ENCODE measurements at regions not wholly inside any gene's neighbourhood (a gene's known extent, or its start where the extent isn't known, plus 50 kb on each side); places are given as distances from the start of the nearest gene placed in this dataset.
"Not testable (repeated sequence)": the region's sequence is repeated elsewhere in the genome, so short reads cannot be mapped to it uniquely, and the experiment has no call there.

DNA sequence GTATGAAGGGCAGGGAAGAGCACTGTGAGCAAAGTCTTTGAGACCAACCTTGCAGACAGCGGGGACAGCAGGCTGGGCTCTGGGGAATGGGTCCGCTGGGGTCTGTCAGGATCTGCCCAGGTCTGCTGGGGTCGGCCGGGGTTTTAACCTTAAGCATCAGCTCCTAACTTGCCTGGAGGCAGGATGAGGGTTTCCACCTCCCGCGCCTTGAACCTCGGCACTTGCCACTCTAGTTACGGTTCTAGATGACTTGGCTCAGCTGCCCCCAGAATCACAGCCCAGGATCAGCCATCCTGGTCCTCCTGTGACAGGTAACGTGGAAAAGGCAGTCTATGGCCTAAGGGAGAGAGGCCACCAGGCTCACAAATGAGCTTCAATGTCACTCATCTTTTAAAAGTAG lies 50.4 kb upstream of the CACUL1 start:
- no peak for DNase-seq (ENCODE audit: extremely low read depth in 1 of 2, low read depth in 1 of 2)

DNA sequence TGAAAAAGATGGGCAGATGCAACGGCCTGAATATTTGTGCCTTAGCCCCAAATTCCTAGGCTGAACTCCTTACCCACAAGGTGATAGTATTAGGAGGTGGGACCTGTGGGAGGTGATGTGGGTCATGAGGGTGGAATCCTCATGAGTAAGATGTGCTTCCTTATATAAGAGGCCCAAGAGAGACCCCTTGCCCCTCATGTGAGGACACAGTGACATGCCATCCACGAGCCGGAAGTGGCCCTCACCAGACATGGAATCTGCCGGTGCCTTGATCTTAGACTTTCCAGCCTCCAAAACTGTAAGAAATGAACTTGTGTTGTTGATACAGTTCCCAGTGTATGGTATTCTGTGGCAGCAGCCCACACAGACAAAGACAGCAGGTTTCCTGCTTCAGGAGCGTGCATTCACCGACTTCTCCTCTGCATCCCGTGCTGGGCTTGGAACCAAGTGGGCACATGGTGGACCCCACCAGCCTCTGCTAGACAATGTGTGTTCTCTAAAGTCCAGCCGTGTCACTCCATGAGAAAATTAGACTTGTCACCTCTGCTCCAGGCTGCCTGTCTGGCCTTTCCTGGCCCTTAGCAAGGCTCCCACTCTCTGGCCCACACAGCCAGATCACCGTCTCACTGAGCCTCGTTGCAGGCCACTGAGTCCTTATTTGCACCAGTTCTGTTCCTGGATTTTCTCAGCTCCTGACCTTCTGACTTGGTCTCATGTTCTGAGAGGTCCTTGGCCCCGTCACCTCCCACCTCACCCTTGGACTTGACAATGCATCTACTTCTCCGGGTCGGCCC lies 52.9 kb upstream of the CACUL1 start:
- no peak for DNase-seq (ENCODE audit: extremely low read depth in 1 of 2, low read depth in 1 of 2)

DNA sequence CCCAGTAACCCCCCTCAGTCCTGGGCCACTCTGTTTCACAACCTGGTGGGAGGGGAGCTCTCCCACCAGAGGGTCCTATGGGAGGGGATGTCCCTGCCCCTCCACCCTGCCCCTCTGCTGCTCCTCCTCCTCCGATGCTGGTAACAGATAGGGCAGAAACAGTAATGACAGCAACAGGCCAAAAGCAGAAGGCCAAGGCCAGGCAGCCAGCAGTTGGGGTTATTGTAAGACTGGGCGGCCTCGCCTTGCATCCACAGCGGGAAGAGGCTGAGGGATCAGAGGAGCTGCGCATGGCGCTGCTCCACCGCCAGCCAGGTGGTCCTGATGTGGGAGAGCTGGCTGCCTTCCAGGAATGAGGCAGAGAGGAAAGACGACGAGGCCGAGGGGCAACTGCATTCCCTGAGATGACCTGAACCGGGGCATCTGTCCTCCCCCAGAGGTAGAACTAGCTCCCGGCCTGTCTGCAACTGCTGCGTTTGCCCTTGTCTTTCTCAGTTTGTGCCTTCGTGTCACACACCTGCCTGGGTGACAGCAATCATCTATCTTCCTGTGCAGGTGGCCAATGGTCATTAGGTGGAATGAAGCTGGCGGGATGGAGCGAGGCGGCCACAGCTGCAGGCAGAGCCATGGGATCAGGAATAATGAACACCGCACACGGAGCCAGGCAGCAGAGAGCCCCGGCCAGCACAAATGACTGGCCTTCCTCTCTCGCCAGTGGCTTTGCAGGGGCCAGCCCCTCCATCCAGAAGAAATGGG lies 54.0 kb upstream of the CACUL1 start:
- no peak for DNase-seq (ENCODE audit: extremely low read depth in 1 of 2, low read depth in 1 of 2)

DNA sequence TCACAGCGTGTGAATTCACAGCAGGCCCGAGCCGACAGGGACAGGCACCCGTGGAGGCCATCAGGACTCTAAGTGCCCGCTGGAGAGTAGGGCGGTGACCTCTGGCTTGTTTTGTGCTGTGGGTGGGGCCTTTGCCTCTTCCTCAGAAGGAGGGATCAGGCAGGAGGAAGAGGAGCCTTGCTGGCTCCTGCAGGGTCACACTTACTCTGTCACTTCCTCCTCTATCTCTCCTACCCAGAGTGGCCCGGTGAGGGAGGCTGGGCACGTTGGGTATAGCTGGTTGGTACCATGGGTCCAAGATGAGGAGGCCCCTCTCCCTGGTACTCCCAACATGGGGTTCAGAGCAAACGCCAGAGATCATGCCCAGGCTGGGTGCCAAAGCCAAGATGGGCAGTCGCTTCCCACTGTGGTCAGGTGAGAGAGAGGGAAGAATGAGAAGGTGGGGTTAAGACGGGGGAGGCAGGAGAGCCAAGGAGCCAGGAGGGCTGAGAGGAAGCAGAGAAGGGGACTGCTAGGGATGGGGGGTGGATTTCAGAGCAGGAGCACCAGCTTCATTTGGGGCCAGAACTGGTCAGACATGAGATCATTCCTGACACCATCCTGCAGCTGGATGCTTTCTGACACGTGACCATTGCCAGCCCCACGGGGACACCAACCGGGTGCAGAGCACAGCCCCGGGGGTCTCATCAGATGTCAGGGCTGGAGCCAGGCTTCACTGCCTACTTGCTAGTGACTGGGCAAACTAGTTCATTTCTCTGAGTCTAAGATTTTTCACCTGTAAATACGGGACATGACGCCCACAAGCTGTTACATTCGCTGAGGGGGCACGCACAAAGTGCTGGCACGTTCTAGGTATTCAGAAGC lies 54.8 kb upstream of the CACUL1 start:
- no peak for DNase-seq (ENCODE audit: extremely low read depth in 1 of 2, low read depth in 1 of 2)

DNA sequence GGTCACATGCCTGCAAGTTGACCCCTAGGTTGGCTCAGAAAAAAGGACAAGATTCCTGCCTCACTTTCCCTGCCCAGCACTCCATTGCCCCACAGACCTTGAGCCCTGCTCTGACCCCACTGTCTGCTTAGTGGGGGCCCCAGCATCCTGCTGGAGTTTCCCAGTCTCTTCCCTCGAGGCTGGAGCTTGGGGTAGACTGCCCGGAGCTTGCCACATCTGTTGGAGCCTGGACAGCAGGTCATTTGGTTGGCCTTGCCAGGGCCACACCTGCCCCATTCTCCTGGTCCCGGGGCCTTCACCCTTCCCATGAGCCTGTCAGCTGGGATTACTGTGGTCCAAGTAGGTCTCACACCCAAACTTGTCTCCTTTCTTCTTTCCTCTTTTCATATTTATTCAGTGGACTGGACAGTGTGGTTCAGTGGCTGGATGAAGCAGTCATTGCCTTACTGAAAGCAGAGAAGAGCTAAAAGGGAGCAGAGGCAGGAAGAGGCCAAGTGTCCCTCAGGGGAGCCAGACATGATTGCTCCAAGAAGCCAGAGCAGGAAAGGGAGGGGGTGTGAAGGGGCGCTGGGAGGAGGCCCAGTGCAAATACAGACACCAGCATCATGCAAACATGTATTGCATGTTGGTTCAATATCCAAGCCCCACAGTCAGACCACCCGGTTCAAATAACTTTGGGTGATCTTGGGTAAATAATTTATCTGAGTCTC lies 56.2 kb upstream of the CACUL1 start:
- DNase-seq (ENCODE audit: extremely low read depth in 1 of 2, low read depth in 1 of 2): no peak

DNA sequence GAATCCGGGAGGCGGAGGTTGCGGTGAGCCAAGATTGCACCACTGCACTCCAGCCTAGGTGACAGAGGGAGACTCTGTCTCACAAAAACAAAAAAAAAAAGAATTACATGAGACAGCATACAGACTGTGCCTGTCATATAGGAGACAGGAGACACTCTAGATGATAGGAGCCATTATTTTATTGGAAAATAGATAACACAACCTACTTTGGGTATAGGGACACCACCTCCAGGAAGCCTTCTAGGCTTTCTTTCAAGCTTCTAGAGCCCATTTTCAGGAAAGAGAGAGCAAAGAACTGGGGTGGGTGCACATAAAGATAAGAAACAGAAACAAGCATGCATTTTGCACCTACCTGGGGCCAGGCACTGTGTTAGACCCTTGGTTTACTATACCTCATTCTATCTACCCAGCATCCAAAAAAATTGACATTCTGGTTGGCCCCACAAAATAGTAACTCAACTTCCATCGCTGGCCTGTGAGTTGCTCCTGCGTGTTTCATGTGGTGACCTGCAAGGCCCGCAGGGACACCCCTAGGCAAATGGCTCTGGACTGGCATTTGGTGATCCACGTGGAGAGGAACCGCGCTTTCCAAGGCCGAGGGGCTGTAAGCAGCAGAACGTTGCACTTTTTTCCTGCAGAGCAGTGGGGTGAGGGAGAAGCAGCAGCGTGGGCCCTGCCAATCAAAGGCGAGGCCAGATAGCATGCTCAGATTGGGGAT lies 57.1 kb upstream of the CACUL1 start:
- no peak for DNase-seq (ENCODE audit: extremely low read depth in 1 of 2, low read depth in 1 of 2)

DNA sequence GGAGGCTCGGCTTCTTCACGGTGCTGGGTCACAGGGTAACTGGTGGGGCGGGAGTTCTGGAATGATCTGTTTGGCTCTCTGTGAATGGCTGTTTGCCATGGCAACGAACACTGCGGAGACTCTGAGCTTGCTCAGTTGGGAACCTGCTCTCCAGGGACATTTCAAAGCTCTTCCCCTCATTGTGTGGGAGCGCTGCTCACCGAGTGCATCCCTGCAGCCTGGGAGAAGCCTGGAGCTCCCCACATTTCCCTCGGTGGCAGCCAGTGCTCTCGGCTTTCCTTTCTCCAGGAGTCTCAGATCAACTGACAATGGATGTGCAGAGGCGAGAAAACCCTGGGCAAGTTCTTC lies 57.6 kb upstream of the CACUL1 start:
- DNase-seq (ENCODE audit: extremely low read depth in 1 of 2, low read depth in 1 of 2): no peak

DNA sequence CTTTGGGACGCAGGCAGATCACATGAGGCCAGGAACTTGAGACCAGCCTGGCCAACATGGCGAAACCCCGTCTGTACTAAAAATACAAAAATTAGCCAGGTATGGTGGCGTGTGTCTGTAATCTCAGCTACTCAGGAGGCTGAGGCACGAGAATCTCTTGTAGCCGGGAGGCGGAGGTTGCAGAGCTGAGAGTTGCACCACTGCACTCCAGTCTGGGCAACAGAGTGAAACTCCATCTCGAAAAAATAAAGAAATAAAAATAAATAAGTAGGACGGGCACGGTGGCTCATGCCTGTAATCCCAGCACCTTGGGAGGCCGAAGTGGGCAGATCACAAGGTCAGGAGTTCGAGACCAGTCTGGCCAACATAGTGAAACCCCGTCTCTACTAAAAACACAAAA lies 58.2 kb upstream of the CACUL1 start:
- not testable (repeated sequence) for DNase-seq (ENCODE audit: extremely low read depth in 1 of 2, low read depth in 1 of 2)

DNA sequence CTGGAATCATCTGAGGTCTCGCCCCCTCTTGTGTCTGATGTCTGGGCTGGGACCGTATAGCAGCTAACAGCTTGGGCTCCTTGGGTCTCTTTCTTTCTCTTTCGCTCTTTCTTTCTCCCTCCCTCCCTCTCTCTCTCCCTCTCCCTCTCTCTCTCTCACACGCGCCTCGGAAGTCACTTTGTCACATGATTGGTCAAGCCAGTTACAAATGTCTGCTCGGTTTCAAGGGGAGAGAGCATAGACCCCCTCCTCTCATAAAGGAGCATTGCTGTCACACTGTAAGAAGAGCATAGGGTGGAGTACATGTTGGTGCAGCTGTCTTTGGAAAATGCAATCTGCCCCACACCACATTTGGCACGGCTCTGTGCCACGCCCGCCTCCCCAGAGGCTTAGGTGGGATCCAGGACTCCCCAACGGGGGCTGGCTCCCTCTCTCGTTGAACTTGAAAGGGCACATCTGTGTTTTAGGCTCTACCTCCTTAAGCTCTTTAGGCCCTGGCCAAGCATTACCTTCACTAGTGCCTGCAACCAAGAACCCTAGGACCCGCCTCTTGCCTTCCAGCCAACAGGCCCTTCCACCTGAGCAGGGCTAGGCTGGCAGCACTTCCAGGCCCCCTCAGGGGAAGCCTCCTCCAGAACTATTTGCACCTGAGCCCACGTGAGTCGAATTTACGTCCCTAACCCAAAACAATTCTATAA lies 61.9 kb upstream of the CACUL1 start:
- DNase-seq (ENCODE audit: extremely low read depth in 1 of 2, low read depth in 1 of 2): no peak

DNA sequence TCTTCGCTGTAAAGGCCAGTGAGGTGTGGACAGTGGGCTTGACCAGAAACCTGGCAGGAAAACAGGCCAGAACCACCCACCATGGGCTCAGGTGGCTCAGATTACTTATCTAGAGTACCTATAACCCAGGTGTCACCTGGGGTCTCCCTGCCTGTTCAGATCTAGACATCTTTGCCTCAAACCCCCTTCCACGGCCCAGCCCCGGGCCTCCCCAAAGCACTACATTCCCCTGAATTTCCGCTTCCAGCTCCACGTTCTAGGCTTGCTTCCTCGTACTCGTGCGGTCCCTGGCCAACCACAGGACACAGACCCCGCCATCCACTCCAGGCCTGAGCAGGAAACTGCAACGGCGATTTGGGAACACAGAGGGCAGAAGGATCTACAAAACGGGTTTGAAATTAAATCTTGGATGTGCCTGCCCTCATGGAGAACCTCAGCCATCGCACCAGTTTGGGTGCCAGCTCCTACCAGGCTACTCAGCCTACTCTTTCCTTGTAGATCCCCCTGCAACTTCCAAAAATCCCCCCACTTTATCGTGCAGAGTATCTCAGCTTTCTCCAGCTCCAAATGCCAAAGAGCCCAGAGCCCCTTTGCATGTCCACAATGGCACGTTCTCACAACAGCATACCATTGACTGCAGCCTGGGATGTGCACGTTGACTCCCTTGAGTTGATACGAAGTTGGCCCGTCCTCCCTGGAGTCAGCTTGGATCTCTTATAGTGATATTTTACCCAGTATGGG lies 62.7 kb upstream of the CACUL1 start:
- no peak for DNase-seq (ENCODE audit: extremely low read depth in 1 of 2, low read depth in 1 of 2)

DNA sequence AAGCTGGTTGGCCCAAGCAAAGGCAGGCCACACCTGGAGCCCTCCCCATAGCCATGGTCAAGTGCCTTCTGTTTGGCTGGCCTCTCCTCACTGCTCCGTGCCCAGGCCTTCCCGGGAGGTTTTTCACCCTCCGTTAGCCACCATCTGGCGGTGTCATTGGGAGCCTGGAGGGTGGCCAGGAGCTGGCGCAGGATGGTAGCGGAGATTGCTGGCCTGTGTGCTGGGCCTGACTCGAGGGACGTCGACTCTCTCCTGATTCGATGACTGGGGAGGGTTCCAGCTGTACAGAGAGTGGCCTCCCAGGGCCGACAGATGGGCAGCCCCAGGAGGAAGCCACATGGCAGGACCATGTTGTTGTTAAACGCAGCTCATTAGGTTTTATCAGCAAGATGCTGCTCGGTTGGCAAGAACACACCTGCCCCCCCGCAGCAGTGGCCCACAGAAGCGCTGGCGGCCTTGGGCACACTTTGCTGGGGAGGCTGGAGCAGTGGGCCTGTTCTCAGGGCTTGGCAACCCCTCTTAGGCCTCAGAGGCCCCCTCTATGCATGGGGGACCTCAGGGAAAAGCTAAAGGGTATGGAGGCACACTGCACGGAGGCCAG lies 64.0 kb upstream of the CACUL1 start:
- DNase-seq (ENCODE audit: extremely low read depth in 1 of 2, low read depth in 1 of 2): no peak

DNA sequence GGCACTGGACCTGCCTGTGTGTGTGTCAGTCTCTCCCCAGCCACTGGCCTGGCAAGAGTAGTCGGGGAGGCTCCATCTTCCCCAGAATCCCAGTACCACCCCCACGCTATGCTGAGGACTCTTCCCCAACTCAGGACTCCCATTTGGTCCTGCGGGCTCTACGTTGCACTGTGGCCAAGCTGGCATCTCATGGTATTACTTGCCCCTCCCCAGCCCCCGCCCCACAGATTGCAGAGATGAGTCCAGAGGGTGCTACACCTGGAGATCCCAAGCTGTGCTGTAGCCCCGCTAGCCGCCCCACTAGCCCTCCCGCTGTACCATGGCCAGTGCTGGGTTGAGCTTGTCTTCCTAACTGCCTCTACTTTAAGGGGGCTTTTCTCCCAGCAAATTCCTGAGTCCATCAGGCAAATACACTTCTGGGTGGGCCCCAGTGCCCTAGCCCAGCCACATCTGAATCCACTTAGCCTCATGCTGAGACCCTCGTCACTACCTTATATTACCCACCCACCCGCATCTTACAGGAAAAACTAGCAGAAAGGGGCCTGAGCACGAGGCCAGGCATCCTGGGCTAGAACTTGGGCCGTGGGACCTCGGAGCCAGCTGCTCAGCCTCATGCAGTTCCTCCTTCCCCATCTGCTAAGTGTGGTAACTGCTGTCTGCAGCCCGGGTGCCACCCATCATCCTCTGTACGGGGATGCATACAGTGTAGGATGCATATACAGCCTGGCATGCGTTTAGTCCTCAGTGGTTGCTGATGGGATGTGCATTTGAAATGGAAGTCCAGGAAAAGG lies 65.8 kb upstream of the CACUL1 start:
- no peak for DNase-seq (ENCODE audit: extremely low read depth in 1 of 2, low read depth in 1 of 2)

DNA sequence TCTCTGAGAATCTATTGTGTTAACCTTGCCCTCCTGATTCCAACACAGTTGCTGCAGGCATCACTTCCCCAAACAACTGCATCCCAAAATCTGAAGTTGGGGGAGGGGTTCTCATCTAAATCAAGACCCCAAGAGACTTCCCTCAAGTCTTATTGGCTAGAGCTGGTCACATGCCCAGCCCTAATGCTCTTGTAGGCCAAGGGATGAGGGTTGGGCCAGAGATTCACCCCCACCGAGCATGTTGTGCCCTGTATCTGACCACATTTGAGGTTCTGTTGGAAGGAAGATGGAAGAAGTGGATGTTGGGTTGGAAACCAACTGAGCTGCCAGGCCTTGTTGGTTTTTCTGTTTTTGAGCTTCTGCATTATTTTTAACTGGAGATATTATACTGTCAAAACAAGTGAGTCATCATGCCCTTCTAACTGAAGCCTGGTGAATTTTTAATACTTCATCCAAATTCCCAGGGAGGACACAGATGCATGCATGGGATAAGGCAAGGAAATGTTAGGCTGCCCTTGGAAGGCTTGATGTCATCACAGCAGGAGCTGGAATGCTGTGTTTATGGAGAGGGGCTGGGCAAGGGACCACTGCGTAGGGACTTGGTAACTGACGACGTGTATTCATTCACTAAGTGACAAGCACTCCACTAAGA lies 68.6 kb upstream of the CACUL1 start:
- no peak for DNase-seq (ENCODE audit: extremely low read depth in 1 of 2, low read depth in 1 of 2)

DNA sequence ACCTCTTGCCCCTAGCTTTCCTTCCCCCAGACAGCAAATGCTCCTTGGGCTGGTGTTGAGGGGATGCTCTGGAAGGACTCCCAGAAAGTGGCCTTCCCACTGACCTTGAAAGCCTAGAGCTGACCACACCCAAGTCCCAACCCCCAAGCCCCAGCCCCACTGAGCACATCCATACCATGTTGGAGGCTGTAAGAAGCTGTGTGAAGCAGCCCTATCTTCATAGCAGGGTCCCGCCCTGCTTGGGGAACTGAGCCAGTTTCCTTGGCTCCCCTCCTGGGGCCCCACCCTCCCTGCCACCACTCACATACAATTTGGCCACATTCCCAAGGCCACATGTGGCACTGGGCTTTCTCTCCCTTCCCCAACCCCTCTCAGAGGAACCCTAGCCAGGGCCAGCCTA lies 72.3 kb upstream of the CACUL1 start:
- DNase-seq (ENCODE audit: extremely low read depth in 1 of 2, low read depth in 1 of 2): no peak

DNA sequence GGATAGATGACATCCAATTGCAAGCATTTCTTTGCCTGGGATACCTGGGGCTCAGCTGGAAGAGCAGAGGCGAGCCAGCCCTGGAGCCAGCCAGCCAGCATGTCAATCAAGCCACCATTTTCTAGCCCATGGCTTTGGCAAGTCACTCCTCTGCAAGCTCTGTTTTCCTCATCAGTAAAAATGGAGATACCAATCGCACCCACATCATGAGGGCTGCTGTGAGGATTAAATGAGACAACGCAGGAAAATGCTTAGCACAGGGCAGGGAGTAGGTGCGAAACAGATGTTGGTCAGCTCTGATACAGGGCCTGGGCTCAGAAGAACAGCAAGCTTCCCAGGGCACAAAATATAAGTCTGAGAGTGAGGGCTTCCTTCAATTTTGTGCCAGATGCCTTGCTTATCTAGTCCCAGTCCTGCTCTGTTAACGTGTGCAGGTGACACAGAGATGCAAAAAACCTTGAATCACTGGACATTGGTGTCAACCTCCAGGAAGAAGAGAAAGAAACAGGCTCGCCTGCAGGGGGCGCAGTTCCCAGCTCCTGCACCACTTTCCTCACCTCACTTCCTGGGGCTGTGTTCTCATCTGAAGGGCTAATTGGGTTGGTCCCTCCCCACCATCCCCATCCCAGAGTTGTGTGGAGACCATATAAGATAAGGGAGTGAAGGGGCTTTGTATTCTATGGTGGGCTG lies 72.8 kb upstream of the CACUL1 start:
- no peak for DNase-seq (ENCODE audit: extremely low read depth in 1 of 2, low read depth in 1 of 2)

DNA sequence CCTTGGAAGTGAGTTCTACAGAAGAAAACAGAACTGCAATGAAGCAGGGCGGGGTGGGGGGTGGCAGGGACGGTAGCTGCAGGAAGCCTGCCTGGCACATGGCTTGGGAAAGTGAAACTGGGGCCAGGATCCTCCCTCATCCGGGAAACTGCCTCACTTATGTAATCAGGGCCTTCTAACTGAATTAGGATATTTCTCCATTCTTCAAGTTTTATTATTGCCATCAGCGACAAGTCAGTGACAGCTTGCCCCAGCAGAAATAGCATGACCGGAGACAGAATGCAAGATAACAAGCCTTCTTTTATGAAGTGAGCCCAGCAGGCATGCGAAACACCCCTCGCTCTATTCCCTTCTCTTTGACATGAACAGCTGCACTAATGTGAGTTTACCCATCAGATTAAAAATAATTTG lies 77.5 kb upstream of the CACUL1 start:
- no peak for DNase-seq (ENCODE audit: extremely low read depth in 1 of 2, low read depth in 1 of 2)

DNA sequence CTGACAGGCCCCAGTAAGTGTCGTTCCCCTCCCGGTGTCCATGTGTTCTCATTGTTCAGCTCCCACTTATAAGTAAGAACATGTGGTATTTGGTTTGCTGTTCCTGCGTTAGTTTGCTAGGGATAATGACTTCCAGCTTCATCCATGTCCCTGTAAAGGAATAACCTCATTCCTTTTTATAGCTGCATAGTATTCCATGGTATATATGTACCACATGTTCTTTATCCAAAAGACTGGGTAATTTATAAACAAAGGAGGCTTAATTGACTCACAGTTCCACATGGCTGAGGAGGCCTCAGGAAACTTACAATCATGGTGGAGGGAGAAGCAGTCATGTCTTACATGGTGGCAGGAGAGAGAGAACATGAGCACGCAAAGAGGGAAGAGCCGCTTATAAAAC lies 79.6 kb upstream of the CACUL1 start:
- not testable (repeated sequence) for DNase-seq (ENCODE audit: extremely low read depth in 1 of 2, low read depth in 1 of 2)
